ENCODE measurements at regions not wholly inside any gene's neighbourhood (a gene's known extent, or its start where the extent isn't known, plus 50 kb on each side); places are given as distances from the start of the nearest gene placed in this dataset.

DNA sequence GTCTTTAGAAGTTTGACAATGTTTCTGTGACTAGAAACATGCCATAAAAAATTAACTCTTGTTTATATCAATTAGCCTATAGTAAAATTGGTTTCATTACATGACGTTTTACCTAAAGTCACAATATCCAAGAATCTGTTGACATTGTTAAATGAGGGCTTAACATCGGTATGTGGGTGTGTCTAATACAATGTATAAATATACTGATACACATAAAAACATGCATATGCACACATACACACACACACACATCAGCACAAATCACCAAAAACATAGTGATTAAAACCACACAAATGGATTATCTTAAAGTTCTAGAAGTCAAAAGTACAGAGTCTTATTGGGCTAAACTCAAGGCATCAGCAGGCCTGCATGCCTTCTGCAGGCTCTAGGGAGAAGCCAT lies 456.7 kb downstream of the NTRK3 start (continued):
- TF ChIP-seq ZNF773 (CRISPR knock-in tag; IDR thresholded peaks at IDR 0.05; ENCODE audit: borderline replicate concordance) = no peak
- no peak for TF ChIP-seq FOXM1 (CRISPR knock-in tag; IDR thresholded peaks at IDR 0.05)
- TF ChIP-seq ZNF891 (CRISPR knock-in tag; IDR thresholded peaks at IDR 0.05) = no peak
- TF ChIP-seq RCOR2 (CRISPR knock-in tag; IDR thresholded peaks at IDR 0.05) = no peak
- TF ChIP-seq KLF12 (CRISPR knock-in tag; IDR thresholded peaks at IDR 0.05; ENCODE audit: borderline replicate concordance) = no peak
- TF ChIP-seq TAF1 (CRISPR knock-in tag; IDR thresholded peaks at IDR 0.05) = no peak
- TF ChIP-seq, protein P1, sequence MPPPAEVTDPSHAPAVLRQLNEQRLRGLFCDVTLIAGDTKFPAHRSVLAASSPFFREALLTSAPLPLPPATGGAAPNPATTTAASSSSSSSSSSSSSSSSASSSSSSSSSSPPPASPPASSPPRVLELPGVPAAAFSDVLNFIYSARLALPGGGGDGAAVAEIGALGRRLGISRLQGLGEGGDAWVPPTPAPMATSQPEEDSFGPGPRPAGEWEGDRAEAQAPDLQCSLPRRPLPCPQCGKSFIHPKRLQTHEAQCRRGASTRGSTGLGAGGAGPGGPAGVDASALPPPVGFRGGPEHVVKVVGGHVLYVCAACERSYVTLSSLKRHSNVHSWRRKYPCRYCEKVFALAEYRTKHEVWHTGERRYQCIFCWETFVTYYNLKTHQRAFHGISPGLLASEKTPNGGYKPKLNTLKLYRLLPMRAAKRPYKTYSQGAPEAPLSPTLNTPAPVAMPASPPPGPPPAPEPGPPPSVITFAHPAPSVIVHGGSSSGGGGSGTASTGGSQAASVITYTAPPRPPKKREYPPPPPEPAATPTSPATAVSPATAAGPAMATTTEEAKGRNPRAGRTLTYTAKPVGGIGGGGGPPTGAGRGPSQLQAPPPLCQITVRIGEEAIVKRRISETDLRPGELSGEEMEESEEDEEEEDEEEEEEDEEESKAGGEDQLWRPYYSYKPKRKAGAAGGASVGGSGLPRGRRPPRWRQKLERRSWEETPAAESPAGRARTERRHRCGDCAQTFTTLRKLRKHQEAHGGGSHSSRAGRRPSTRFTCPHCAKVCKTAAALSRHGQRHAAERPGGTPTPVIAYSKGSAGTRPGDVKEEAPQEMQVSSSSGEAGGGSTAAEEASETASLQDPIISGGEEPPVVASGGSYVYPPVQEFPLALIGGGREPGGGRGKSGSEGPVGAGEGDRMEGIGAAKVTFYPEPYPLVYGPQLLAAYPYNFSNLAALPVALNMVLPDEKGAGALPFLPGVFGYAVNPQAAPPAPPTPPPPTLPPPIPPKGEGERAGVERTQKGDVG (CRISPR knock-in tag; IDR thresholded peaks at IDR 0.05; ENCODE audit: borderline replicate concordance) = no peak
- no peak for TF ChIP-seq ZNF776 (CRISPR knock-in tag; IDR thresholded peaks at IDR 0.05)

DNA sequence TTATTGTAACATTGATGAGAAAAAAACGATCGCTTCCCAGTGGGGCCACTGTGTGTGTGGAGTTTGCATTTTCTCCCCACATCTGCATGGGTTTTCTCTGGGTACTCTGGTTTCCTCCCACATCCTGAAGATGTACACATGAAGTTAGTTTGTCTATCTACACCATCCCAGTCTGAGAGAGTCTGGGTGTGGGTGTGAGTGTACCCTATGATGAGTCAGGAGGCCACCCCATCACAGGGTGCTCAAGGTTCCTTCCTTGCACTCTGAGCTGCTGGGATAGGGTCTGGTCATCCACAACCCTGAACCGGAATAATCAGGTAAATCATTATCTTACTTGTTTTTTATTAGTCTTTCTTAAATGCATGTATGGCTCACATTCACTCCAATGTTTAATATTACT lies 457.1 kb downstream of the NTRK3 start:
- intact Hi-C loops (cut with micrococcal nuclease; ENCODE audit: unreplicated experiment) = no loop called here
- DNase-seq (ENCODE audit: low spot score) = no peak
- Histone ChIP-seq H3K9me3 (ENCODE audit: low read length) (peaks cover 96% of the 10 kb centered on the region), H3K4me3 (replicated peaks in 1 of 3; ENCODE audit: insufficient read depth in 1 of 3, low read depth in 2 of 3, low read length in 3 of 3) (no peak overlapping the region), H3K4me1 (ENCODE audit: insufficient read depth, low read length) (no peaks in the 10 kb centered on the region), H3K27ac (ENCODE audit: extremely low read length, insufficient read depth, low read length) (no peak overlapping the region), H2AFZ (ENCODE audit: low read length) (no peak overlapping the region), H3K27me3 (ENCODE audit: control insufficient read depth in 1 of 2, insufficient read depth in 2 of 2, low read length in 2 of 2) (no peaks in the 10 kb centered on the region), H3K79me2 (ENCODE audit: insufficient read depth, low read length) (no peaks in the 10 kb centered on the region), H3K36me3 (replicated peaks in 1 of 2; ENCODE audit: control insufficient read depth in 1 of 2, insufficient read depth in 2 of 2, low read length in 2 of 2) (no peaks in the 10 kb centered on the region), H4K20me1 (ENCODE audit: insufficient read depth, low read length) (no peaks in the 10 kb centered on the region), H3K4me2 (ENCODE audit: low read depth, low read length) (no peak overlapping the region), H3K9ac (ENCODE audit: insufficient read depth, low read depth, low read length) (no peak overlapping the region)
- no TSS peak for BruUV-seq (replicated peaks)
- ChIA-PET POLR2A (no interaction called here), CTCF (ENCODE audit: low intra/inter-chr PET ratio, low total read pairs) (no interaction called here)
- in situ Hi-C loops (cut with HindIII; ENCODE audit: extremely low pct_ligation_motif_present, low pct_unique_long_range_greater_than_20kb) = no loop called here
- WGBS (ENCODE audit: low lambda C conversion rate) = 4% methylated on average over 3 of the region's 3 CpGs
- no peak for FAIRE-seq
- no peak for ATAC-seq
- TF ChIP-seq MAFF (IDR thresholded peaks at IDR 0.05; ENCODE audit: low read depth, low read length) (no peak), ETV6 (CRISPR knock-in tag; conservative IDR thresholded peaks at IDR 0.05) (no peak), POLR2AphosphoS5 (IDR thresholded peaks at IDR 0.05; ENCODE audit: low read depth, low read length) (no peak), ZNF121 (CRISPR knock-in tag; IDR thresholded peaks at IDR 0.05) (no peak), U2AF1 (optimal IDR thresholded peaks at IDR 0.05; ENCODE audit: low read depth, low read length) (no peak)
- TF ChIP-seq, protein P2, sequence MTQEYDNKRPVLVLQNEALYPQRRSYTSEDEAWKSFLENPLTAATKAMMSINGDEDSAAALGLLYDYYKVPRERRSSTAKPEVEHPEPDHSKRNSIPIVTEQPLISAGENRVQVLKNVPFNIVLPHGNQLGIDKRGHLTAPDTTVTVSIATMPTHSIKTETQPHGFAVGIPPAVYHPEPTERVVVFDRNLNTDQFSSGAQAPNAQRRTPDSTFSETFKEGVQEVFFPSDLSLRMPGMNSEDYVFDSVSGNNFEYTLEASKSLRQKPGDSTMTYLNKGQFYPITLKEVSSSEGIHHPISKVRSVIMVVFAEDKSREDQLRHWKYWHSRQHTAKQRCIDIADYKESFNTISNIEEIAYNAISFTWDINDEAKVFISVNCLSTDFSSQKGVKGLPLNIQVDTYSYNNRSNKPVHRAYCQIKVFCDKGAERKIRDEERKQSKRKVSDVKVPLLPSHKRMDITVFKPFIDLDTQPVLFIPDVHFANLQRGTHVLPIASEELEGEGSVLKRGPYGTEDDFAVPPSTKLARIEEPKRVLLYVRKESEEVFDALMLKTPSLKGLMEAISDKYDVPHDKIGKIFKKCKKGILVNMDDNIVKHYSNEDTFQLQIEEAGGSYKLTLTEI (CRISPR knock-in tag; conservative IDR thresholded peaks at IDR 0.05) = no peak

All from HepG2 (cell line).